ENCODE measurements at regions not wholly inside any gene's neighbourhood (a gene's known extent, or its start where the extent isn't known, plus 50 kb on each side); places are given as distances from the start of the nearest gene placed in this dataset.

GRCh38 chr6:169887529-169888140 is 136.2 kb downstream of the ERMARD start:
- DNase-seq (ENCODE audit: low spot score), result no peak

- no peak for DNase-seq (ENCODE audit: low spot score)
Observed at GRCh38 chr6:169886631-169887227, 135.3 kb downstream of the ERMARD start.

- DNase-seq (ENCODE audit: low spot score), result no peak
Observed at GRCh38 chr6:169885831-169886230, 134.4 kb downstream of the ERMARD start.

- DNase-seq (ENCODE audit: low spot score), result no peak
Observed at GRCh38 chr6:169885131-169885530, 133.7 kb downstream of the ERMARD start.

GRCh38 chr6:169884158-169884557 is 132.7 kb downstream of the ERMARD start:
- no peak for DNase-seq (ENCODE audit: low spot score)

GRCh38 chr6:169883316-169883715 is 131.9 kb downstream of the ERMARD start:
- DNase-seq (ENCODE audit: low spot score), result no peak

GRCh38 chr6:169881976-169882375 is 130.6 kb downstream of the ERMARD start:
- no peak for DNase-seq (ENCODE audit: low spot score)

GRCh38 chr6:169881398-169881797 is 130.0 kb downstream of the ERMARD start:
- no peak for DNase-seq (ENCODE audit: low spot score)

- DNase-seq (ENCODE audit: low spot score), result no peak
Observed at GRCh38 chr6:169880516-169880915, 129.1 kb downstream of the ERMARD start.

- no peak for DNase-seq (ENCODE audit: low spot score)
Observed at GRCh38 chr6:169869301-169869700, 117.9 kb downstream of the ERMARD start.

- DNase-seq (ENCODE audit: low spot score), result peak; percentile 31
Observed at GRCh38 chr6:169868458-169868857, 117.0 kb downstream of the ERMARD start.

- no peak for DNase-seq (ENCODE audit: low spot score)
Observed at GRCh38 chr6:169867751-169868191, 116.3 kb downstream of the ERMARD start.

- no peak for DNase-seq (ENCODE audit: low spot score)
Observed at GRCh38 chr6:169866668-169867521, 115.5 kb downstream of the ERMARD start.

- DNase-seq (ENCODE audit: low spot score), result no peak
Observed at GRCh38 chr6:169866140-169866534, 114.7 kb downstream of the ERMARD start.

- no peak for DNase-seq (ENCODE audit: low spot score)
Observed at GRCh38 chr6:169865346-169866139, 114.1 kb downstream of the ERMARD start.

GRCh38 chr6:169864148-169865020 is 113.0 kb downstream of the ERMARD start:
- no peak for DNase-seq (ENCODE audit: low spot score)

- DNase-seq (ENCODE audit: low spot score), result no peak
Observed at GRCh38 chr6:169863710-169864109, 112.3 kb downstream of the ERMARD start.

GRCh38 chr6:169862892-169863525 is 111.6 kb downstream of the ERMARD start:
- no peak for DNase-seq (ENCODE audit: low spot score)

- no peak for DNase-seq (ENCODE audit: low spot score)
Observed at GRCh38 chr6:169862043-169862891, 110.8 kb downstream of the ERMARD start.

Data from CD4-positive, alpha-beta T cell treated with Interleukin-15 for 4 hours (primary cell).